ENCODE measurements at regions not wholly inside any gene's neighbourhood (a gene's known extent, or its start where the extent isn't known, plus 50 kb on each side); places are given as distances from the start of the nearest gene placed in this dataset.

GRCh38 chr18:2218101-2218500 is 353.2 kb downstream of the METTL4 start:
- intact Hi-C loops (cut with DNase I), result no loop called here

DNA sequence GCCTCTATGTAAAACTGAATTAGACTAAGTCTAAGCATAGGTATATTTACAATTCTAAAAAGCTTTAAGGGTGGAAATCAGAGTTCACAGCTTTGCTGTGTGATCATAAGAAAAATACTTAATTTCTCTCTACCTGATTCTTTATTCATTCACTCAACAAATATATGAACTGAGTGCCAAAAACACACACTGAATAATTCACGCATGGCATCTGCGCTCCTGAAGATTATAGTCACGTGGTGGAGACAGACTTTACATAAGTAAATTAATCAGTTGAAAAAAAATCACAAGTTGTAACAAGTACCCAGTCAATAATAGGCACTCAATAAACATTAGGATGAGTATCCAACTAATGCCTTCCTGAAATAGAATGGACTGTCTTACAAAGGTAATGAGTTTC is 351.6 kb downstream of the METTL4 start:
- no peaks in the 10 kb centered on the region for H3K9me3 ChIP-seq
- no peak overlapping the region for H3K27ac ChIP-seq
- no peaks in the 10 kb centered on the region for H3K27me3 ChIP-seq (ENCODE audit: low read depth)
- ATAC-seq (no peak), DNase-seq (no peak)
- H3K36me3 ChIP-seq, result no peaks in the 10 kb centered on the region
- H3K4me3 ChIP-seq, result no peak overlapping the region
- intact Hi-C loops (cut with DNase I), result no loop called here
- no peaks in the 10 kb centered on the region for H3K4me1 ChIP-seq
- TF ChIP-seq, protein P1, sequence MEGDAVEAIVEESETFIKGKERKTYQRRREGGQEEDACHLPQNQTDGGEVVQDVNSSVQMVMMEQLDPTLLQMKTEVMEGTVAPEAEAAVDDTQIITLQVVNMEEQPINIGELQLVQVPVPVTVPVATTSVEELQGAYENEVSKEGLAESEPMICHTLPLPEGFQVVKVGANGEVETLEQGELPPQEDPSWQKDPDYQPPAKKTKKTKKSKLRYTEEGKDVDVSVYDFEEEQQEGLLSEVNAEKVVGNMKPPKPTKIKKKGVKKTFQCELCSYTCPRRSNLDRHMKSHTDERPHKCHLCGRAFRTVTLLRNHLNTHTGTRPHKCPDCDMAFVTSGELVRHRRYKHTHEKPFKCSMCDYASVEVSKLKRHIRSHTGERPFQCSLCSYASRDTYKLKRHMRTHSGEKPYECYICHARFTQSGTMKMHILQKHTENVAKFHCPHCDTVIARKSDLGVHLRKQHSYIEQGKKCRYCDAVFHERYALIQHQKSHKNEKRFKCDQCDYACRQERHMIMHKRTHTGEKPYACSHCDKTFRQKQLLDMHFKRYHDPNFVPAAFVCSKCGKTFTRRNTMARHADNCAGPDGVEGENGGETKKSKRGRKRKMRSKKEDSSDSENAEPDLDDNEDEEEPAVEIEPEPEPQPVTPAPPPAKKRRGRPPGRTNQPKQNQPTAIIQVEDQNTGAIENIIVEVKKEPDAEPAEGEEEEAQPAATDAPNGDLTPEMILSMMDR (IDR thresholded peaks at IDR 0.05), result no peak

More at GRCh38 chr18:2218101-2218500, 353.2 kb downstream of the METTL4 start:
- Histone ChIP-seq H3K27ac (no peak overlapping the region), H3K4me3 (no peak overlapping the region), H3K4me1 (no peaks in the 10 kb centered on the region), H3K27me3 (ENCODE audit: low read depth) (no peaks in the 10 kb centered on the region), H3K36me3 (no peaks in the 10 kb centered on the region), H3K9me3 (no peaks in the 10 kb centered on the region)
- DNase-seq, result no peak
- TF ChIP-seq, protein P1 (IDR thresholded peaks at IDR 0.05), result no peak
- ATAC-seq, result no peak

GRCh38 chr18:2222270-2223185 is 348.8 kb downstream of the METTL4 start:
- DNase-seq, result no peak

DNA sequence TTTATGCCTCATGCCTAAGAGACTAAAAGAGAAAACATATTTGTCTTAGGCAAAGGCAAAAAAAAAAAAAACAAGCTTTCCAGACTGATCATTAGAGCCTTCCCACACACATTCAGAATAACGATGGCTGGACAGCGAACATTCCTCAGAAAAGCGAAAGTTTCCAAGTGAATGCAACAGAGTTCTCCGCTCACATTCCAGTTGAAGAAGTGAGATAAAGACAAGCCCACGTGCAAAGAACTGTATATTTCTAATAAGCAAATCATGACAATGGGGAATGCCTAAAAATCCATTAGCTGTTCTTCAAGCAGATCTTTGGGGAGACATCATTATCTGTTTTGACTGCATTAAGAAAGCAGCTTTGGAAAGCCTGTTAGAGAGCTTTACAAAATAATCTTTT is 347.9 kb downstream of the METTL4 start:
- Histone ChIP-seq H3K27ac (no peak overlapping the region), H3K4me3 (peak overlapping the region; percentile 15), H3K4me1 (no peaks in the 10 kb centered on the region), H3K27me3 (ENCODE audit: low read depth) (no peaks in the 10 kb centered on the region), H3K36me3 (no peaks in the 10 kb centered on the region), H3K9me3 (no peaks in the 10 kb centered on the region)
- ATAC-seq (no peak), DNase-seq (no peak)
- intact Hi-C loops (cut with DNase I), result no loop called here
- TF ChIP-seq, protein P1 (IDR thresholded peaks at IDR 0.05), result no peak

More at GRCh38 chr18:2222270-2223185, 348.8 kb downstream of the METTL4 start:
- H3K4me1 ChIP-seq, result no peaks in the 10 kb centered on the region
- H3K9me3 ChIP-seq, result no peaks in the 10 kb centered on the region
- no peak overlapping the region for H3K27ac ChIP-seq
- intact Hi-C loops (cut with DNase I), result no loop called here
- H3K4me3 ChIP-seq, result no peak overlapping the region
- TF ChIP-seq, protein P1 (IDR thresholded peaks at IDR 0.05), result no peak
- H3K27me3 ChIP-seq (ENCODE audit: low read depth), result no peaks in the 10 kb centered on the region
- ATAC-seq, result no peak
- H3K36me3 ChIP-seq, result no peaks in the 10 kb centered on the region

- DNase-seq, result no peak
- H3K9me3 ChIP-seq, result no peaks in the 10 kb centered on the region
- H3K4me1 ChIP-seq, result no peaks in the 10 kb centered on the region
- H3K4me3 ChIP-seq, result peak overlapping the region; percentile 15
- intact Hi-C loops (cut with DNase I), result no loop called here
- TF ChIP-seq, protein P1 (IDR thresholded peaks at IDR 0.05), result peak; percentile 41
- no peak overlapping the region for H3K27ac ChIP-seq
- no peaks in the 10 kb centered on the region for H3K36me3 ChIP-seq
- ATAC-seq, result peak in 1 of 2 donors; percentile 57
- H3K27me3 ChIP-seq (ENCODE audit: low read depth), result no peaks in the 10 kb centered on the region
Measured at GRCh38 chr18:2223849-2224248, 347.5 kb downstream of the METTL4 start.
